ENCODE measurements at regions not wholly inside any gene's neighbourhood (a gene's known extent, or its start where the extent isn't known, plus 50 kb on each side); places are given as distances from the start of the nearest gene placed in this dataset.

DNA sequence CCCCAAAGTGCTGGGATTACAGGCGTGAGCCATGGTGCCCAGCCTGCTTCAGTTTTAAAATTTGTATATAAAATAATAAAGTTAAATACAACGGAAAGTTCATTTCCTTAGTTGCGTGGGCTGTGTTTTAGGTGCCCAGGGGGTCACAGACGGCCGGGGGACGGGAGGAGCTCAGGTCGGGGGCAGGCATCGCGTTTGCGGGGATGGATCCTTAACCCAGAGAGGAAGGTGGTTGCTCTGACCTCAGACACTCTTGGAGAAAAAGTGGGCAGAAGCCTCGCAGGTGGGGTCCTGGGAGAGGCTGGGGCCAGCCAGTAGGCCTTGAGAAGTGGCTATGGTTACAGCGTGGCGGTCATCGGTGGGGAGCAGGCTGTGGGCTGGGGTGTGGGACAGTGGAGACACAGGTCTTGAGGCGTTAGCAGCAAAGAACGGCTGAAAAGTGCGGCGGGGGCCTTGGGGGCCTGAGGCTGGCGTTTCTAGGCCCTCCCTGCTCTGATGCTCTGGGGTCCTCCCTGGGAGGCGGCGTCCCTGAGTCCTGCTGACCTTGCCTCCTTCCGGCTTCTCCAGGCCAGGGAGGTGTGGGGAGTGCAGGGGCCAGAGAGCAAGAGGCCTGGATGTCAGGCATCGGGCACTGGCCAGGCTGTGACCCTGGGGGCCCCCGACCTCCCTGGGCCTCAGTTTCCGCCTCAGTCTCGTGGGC is 54.4 kb downstream of the UNCX start:
- no peak for DNase-seq

DNA sequence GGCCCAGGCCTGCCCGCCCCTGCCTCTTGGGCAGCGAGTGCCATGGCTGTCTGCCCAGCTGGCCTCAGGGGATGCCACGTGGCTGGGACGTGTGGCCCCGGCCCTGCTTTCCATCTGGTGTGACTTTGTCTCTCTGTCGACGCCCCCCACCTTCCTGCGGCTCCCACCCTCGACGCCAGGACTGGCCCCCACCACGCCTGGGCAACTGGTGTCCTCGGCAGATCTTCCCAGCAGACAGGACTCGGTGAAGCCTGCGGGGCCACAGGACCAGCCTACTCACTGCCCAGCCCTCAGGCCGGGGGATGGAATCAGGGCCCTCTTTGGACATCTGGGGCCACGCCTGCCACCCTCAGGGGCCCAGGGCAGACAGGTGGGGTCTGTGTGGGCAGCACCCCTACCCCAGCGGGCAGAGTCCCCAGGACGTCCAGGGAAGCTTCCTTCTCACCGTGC is 55.1 kb downstream of the UNCX start:
- DNase-seq: peak; percentile 13

DNA sequence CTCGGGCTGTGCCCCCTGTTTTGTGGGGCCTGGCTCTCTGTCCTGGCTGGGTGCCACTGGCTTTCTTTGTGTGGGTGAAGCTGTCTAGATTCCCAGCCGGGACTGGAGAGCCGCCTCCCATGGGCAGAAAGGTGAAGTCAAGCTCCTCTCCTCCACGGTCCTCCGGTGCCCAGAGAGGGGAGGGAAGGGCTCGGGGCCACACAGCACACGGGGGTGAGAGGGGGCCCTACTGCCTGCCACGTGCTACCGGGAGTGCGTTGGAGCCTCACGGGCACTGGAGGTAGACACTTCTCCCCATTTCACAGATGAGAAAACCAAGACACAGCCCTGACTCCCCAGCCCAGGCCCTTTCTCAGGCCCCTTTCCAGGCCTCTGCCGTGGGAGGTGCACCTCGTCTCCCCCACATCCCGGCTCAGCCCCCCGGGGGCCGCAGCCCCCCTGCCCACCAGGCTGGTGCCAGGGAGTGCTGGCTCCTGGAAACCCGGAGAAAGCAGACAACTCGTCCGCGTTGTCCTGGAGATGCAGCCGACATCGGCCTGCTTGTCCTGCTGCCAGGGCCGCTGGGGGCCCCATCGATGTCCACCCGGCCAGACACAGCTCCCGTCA is 55.8 kb downstream of the UNCX start:
- no peak for DNase-seq

DNA sequence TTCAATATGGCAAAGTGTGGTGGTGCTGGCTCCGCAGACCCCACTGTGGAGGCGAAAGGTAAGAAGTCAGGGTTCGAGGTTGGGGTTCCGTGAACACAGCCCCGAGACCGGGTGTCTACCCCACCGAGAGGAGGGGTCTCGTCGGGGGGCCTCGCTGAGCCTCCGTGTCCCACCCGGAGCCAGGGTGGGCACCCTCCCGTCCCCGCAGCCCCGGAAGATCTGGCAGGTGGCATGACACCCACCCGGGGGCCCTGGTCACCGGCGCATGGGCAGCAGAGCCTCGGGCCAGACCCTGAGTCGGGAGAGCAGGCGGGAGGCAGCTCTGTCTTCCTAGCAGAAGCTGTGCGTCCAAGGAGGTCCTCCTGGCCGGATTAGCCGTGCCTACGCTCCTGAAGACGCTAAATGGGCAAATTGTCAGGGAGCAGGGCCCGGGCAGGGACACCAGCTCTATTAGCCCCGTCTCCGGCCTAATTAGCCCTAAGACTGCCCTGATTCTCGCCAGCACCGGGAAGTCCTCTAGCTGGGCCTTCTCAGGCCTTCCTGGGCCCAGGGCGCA is 56.4 kb downstream of the UNCX start:
- no peak for DNase-seq

DNA sequence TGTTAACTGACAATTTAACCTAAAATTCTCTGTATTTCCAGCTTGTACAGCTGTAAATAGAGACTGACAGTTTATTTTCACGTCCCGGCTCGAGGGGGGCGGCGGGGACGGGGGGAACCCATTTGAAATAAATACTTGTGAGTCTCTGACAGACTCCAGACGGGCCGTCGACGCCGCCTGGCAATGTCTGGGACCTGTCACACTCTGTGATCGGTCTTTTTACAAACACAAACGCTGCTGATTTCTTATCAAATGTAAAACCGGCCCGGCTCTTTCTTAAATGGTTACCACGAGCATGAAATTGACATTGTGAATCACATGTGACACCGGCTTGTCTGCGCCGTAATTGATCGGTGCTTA is 57.0 kb downstream of the UNCX start:
- DNase-seq: no peak

DNA sequence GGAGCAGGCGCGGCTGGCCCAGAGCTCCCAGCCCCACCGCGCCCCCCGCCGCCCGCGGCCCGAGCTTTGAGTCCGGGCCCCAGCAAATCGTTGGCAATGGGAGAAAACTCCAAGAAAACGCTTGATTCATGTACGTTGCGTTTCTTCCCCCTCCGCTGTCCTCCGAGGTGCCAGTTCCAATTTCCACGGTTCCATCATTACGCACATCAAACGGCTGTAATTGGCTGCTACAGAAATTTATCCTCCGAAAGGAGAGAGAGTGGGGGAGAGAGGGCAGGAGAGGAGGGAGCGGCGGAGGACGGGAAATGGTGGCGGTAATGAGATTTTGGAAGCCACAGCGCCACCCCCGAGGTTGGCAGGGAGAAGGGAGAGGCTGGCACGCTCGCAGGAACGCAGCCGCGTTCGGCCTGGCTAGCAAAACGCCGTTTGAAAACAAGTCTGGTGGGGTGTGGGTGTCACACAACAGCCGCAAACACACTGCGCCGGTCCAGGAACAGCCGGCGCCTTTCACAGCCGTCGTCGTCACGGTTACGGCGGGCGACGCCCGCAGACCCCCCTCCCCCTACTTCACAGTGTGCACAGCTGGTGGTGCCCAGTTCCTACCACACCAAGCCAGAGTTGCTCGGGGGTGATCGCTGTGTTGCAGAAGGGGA is 57.5 kb downstream of the UNCX start:
- DNase-seq: peak; percentile 62

DNA sequence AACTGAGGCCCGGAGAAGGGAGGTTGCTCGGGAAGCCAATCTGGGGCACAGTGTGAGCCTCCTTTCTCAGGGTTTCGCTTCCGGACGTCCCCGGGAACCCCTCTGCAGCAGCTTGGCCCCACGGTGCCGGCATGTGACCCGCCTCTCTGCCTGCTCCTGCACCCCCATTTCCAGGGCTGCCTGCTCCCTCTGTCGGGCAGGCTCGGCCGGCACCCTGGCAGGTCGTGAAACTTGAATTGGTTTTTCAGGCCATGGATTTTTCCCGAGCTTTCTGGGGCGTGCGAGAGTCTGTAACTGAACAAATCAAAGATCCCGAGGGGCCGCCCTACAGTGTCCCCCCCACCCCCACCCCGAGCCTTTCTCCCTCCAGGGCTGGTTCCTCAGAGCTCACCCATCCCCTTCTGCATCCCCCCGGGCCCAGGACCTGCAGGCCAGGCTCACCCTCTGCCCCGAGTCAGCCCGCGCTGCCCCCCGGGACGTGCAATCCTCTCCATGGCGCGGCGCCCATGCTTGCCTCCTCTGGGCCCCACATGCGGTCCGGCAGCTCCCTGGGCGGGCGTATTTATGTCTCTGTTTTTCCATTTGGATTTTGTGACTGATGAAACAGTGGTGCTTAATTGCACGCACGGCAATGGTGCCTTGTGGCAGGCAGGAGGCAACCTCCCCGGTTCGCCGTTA is 58.1 kb downstream of the UNCX start:
- peak; percentile 42 for DNase-seq

DNA sequence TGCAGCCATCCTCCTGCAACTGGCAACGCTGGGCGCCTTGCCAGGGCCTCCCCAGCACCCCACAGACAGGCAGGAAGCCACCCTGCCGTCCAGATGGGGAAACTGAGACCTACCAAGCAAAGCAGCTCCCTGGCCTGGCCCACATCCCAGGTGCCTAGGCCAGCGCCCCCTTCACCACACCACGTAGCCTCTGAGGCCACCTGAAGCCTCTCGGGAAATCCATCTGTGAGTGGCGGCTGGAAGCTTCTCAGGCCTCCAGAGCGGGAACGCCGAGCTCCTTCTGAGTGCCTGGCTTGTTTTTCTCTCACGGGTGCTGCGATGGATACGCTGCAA is 58.7 kb downstream of the UNCX start:
- DNase-seq: no peak

DNA sequence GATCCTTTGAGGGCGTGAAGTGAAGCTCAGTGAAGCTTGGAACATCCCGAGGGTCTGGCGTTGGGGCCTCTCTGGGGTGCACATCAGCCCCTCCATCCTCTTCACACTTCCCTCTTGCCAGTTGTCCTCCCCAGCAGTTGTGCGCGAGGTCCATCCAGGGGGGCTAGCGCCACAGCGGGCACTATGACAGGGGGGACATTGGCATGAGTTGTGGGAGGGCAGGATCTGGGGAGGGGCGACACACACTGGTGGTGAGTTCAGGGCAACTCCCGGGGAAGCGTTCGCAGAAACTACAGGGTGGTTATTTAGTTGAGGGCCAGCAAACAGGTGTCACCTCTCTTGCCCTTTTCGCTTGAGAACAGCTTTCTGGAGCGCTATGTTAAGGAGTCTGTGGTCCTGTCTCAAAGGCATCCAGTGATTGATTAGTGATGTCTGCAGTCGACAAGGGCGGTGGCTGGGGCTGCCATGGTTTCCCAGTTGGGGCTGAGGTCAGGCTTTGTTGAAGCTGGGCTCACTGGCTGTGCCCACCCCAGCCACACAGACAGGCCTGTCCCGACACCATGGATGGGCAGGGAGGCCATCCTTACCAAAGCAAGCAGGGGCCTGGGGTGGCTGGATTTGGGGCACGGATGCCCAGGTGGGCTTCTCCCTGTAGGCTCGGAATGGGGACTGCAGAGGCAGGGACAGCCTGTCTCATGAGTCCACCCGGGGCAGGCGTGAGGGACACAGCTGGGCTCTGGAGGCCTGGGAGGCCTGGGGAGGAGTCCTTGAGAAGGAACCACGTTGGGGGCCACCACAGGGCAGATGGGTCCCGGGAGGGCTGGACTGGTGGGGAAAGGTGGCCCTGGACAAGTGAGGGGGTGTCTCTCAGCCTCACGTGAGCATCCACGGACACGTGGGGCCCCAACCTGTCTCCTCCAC is 59.4 kb downstream of the UNCX start:
- no peak for DNase-seq

DNA sequence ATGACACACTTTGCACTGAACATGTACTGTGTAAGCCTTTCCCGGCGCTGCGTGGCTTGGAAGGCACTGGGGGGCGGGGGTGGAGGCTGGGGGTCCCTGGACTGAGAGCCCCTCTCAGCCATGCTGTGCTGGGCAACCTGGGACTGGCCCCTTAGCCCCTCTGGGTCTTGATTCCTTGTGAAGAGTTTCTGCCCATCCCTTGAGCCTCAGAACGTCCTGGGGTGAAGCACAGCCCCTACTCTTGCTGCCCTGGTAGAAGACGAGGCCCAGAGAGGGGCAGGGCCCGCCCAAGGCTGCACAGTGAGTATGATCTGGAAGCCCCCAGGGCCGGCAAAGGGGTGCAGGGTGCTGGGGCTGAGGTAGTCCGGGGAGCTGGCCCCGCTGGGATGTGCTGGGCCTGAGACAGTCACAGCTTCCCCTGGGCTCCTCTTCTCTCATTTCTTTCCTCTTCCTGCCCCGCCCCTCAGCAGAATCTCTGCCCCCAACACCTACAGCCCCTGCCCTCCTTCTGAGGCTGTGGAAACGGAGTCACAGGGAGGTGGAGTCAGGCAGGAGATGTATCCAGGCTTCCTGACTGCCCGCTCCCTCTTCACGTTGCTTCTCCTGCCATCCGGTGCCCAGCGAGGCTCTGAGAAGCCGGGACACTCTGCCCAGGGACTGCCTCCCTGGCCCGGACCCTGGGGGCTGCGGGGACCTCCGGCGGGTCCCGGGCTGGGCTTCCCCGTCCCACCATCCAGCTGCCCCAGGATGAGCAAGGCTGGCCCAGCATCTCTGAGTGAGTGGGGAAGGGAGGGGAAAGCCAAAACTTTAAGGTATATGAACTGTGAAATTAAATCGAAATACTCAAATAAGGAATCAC is 60.5 kb downstream of the UNCX start:
- DNase-seq: no peak

DNA sequence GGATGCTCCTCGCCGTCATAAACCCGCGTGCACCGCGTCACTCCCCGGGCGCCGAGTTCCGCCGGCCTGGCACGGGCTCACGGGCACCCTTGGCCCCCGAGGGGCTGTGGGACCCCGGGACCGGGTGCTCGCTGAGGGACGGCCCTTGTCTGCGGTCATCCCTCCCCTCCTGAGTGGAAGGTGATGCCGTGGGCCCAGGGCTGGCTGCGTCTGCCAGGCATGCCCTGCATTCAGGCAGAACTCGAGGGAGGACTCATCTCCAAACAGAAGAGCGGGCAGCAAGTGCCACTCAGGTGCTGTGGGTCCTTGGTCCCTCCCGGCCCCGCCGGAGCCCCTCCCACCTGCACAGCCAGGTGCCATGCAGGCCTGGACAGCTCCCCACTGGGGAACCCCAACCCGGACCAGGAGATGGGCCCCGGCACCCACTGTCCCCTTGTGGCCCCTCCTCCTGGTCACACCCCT is 61.3 kb downstream of the UNCX start:
- no peak for DNase-seq

DNA sequence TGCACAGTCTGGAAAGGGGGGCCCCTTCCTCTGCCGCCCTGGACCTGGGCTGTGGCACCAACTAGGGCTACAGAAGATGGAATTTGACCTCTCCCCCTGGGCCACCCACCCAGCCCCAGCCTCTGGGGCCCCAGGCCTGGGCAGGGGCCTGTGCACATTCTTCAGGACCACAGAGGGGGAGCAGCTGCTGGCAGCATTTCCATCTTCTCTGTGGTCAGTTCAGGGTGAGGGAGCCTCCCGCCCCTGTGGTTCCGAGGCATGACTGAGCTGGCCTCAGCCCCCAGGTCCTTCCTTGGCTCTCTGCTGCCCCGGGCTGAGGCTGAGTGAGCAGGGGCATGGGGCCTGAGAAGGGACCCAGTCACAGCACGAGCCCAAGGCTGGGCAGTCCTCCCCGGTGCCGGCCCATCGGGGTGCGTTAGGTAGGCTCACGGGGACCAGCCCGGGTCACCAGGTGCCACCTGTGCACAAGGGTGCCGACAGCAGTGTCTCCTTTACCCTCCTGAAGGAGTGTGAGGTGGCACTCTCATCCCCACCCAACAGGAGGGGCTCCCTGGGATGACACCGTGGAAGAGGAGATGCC is 63.2 kb downstream of the UNCX start:
- DNase-seq: no peak

DNA sequence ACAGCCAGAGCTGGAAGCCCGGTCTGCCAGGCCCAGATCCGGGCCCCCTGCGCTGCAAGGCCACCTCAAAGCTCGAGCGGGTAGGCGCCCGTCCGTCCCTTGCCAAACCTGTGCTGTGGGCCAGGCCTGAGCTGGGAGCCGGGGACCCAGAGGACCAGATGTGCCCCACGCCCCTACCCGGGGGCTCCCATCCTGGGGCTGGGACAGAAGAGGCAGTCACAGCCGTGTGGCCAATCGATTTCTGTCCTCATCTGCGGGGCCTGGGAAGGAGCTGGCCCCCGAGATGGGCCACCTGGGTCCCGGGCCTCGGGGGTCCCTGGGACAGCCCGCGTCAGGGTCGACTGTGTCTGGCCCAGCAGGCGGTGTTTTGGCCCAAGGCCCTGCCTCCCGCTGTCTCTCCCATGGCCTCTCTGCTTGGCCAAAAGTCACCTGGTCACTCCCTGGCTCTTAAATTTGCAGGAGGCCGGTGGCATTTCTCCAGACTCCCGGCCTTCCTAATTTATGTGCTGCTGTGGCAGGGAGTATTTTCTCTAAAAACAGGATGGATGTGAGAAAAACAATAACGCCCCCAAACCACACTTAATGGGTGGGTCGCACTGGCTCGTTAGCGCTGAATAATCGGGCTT is 63.8 kb downstream of the UNCX start:
- DNase-seq: no peak

DNA sequence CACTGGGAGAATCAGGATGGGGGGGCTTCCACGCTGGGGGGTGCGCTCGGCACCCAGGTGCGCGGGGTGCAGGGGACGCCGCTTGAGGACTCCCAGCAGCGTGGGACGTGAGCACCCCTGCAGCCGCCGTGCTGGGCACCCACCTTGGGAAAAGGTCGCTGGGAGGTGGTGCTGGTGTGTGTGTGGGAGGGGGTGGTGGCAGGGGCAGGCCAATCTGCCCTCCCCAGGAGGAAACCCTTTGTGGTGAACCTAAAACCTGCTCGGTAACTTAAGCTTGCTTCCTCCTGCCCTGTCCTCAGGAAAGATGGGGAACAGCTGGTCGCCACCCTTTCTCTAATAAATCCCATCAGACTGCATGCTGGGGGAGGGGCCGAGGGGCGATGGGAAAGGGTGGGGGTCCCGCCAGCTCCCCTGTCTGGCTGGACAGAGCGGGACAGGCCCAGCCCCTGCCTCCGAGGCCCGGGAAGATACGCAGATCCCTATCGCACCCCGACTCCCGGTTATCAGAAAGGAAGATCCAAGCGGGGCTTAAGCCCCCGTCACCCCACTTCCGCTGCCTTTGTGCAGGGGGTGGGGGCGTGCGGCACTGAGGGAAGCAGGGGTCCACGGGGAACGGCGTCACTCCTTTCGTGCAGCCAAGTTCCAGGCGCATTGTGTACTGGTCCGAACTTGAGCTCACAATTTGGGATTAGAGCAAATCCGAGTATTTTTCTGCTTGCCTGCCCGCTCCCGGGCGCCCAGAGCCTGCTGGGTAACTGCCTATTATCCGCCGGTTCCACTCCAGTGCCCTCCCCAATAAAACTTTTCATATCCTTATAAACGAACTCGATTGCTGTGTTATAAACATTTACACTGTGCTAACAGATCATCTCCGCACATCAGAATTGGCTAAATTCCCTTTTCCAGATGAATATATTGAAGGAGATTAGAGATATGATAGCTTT is 64.6 kb downstream of the UNCX start:
- DNase-seq: no peak

DNA sequence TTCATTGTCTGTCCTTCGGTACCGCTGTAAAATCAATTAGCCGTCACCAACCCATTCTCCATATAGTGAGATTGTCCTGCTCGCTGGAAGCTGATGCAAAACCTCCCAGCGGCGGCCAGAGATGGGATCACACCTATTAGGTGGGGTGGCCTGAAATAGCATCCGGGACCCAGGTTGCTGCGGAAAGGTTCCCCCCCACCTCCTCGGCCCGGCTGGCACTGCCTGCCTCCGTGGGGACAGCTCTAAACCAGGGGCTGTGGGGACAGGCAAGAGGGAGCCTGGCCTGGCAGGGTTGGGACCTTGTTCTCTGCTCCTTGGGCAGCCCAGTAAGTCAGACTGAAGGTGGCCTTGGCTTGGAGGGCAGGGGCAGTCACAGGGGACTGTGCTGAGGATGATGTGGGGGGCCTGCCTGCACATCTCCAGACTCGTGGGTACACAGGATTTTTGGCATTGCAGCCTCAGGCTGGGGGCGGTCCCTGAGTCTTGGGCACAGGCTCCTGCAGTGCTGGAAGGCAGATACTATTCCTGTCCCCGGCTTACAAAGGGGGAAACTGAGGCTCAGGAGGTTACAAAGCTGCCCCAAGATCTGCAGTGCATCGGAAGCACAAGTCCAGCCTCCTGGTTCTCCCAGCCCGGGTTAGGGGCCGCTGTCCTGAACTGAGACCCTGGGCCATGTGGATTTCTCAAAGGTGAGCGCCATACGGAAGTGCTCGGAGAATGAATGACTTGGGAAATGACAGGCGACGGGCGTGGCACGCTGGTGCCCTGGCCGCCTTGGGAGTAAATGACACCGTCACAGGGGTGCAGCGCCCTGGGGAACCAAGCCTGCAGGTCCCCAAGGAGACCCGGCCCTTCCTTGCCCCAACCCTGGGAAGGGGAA is 65.6 kb downstream of the UNCX start:
- DNase-seq: no peak

DNA sequence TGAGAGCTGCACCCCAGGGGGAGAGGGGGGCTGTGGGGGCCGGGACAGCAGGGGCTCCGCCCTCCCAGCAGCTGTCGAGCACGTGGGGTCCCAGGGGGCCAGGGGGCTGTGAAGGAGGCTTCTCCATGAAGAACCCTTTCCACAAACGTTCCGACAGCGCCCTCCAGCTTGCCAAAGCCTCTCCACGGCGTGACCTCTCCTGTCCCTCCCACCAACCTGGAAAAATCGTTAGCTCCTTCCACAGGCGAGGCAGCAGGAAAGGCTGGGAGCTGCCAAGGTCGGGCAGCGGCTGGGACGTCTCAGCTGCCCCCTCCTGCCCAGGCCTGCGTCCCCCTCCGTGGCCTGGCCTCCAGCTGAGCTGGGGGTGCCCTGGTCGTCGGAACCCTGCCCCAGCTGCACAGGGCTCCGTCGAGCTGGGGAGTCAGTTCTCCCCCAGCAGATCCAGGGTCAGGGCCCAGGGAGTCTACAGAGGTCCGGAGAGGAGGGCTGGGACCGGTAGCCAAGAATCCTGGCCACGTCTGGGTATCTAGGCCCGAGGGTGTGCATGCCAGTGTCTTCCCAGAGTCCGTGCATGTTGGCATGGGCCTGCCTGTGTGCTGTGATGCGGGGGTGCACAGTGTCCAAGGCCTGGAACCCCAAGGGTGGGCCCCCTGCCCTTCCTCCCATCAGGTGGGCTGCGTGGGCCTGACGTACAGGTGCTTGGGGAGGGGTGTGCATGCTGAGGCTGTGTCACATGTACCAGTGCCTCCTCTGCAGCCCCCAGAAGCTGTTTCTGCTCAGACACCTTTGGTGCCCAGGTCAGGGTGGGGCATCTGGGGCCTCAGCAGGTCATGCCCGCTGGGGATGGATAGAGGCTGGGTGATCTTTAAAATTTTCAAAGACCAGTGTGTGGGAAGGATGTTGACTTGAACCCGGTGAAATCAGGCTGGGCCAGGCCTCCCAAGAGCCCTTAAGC is 66.5 kb downstream of the UNCX start:
- no peak for DNase-seq

DNA sequence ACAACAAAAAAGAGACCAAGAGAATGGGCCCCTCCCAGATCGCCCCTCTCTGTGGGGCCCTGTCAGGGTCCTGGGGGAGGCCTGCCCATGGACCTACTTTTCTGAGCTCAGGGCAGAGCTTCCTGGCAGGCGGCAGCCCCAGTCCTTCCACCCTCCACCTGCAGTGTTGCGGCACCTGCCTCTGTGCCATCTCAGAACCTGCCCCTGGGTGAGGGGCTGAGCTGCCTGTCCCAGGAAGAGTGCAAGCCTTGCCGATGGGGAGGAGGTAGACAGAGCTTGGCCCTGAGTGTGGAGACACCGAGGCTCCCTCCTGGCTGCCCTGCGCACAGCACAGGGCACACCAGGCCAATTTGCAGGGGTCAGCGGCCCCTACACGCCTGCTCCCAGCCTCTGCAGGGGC is 67.5 kb downstream of the UNCX start:
- no peak for DNase-seq
